HL-60 (cell line): ENCODE measurements at regions not wholly inside any gene's neighbourhood (a gene's known extent, or its start where the extent isn't known, plus 50 kb on each side); places are given as distances from the start of the nearest gene placed in this dataset.

Experiments
- DNase-seq, 2 experiments: peaks; one replicate each; pipeline ENCODE4 v3.0.0-alpha.2; 2010 to 2020; ENCODE audit warnings: low read depth in 1 of 2, low spot score in 1 of 2
- H3K27ac ChIP-seq: fragments of 250-450 bp; sonication (Bioruptor Pico); replicated peaks from 2 replicates; pipeline ENCODE4 v1.5.1; 2020; ENCODE audit warnings: mild to moderate bottlenecking, moderate library complexity
- H3K27me3 ChIP-seq: fragments of 250-450 bp; sonication (Bioruptor Pico); 2 replicates; pipeline ENCODE4 v1.5.1; 2021; ENCODE audit warnings: mild to moderate bottlenecking, moderate library complexity; ENCODE audit not compliant: insufficient read depth, poor library complexity, severe bottlenecking
- H3K4me3 ChIP-seq: replicated peaks from 2 replicates; pipeline ENCODE4 v1.5.1; 2011; ENCODE audit warnings: mild to moderate bottlenecking, control low read depth, low read length; ENCODE audit not compliant: insufficient read depth
- CTCF ChIP-seq: IDR thresholded peaks from one replicate; pipeline ENCODE4 v1.5.1; 2011; ENCODE audit warnings: low read length, control low read depth, inconsistent platforms; ENCODE audit not compliant: insufficient read depth
- GABPA ChIP-seq: IDR thresholded peaks from 2 replicates; pipeline ENCODE4 v1.6.1; 2012; ENCODE audit warnings: low read depth
- POLR2AphosphoS5 ChIP-seq: IDR thresholded peaks from 2 replicates; pipeline ENCODE4 v1.6.1; 2012; ENCODE audit warnings: low read depth
- REST ChIP-seq: IDR thresholded peaks from 2 replicates; pipeline ENCODE4 v1.6.1; 2012; ENCODE audit warnings: low read depth; ENCODE audit not compliant: insufficient replicate concordance
- SPI1 ChIP-seq: IDR thresholded peaks from 2 replicates; pipeline ENCODE4 v1.6.1; 2012; ENCODE audit warnings: low read depth, mild to moderate bottlenecking, borderline replicate concordance

- H3K27me3 ChIP-seq: peaks cover 2% of the 10 kb centered on the region
- no peak overlapping the region for H3K4me3 ChIP-seq
- TF ChIP-seq POLR2AphosphoS5: no peak
- no peak for TF ChIP-seq GABPA
- TF ChIP-seq CTCF: no peak
- no peak for TF ChIP-seq REST
- TF ChIP-seq SPI1: no peak
- H3K27ac ChIP-seq: no peak overlapping the region
- no peak for DNase-seq
These were observed 122.6 kb upstream of the DLG1 start for GRCh38 chr3:197421021-197421420.

GRCh38 chr3:197420566-197420965 lies 122.2 kb upstream of the DLG1 start:
- H3K4me3 ChIP-seq: no peak overlapping the region
- no peak overlapping the region for H3K27ac ChIP-seq
- DNase-seq: no peak
- TF ChIP-seq POLR2AphosphoS5 (no peak), SPI1 (no peak), CTCF (no peak), REST (no peak), GABPA (no peak)
- H3K27me3 ChIP-seq: peaks cover 2% of the 10 kb centered on the region

GRCh38 chr3:197420115-197420514 lies 121.7 kb upstream of the DLG1 start:
- Histone ChIP-seq H3K27ac (no peak overlapping the region), H3K27me3 (peaks cover 2% of the 10 kb centered on the region)

More at GRCh38 chr3:197420115-197420514, 121.7 kb upstream of the DLG1 start:
- no peak for TF ChIP-seq POLR2AphosphoS5
- TF ChIP-seq CTCF: no peak
- TF ChIP-seq SPI1: no peak
- TF ChIP-seq REST: no peak
- TF ChIP-seq GABPA: no peak
- no peak overlapping the region for H3K4me3 ChIP-seq
- DNase-seq: no peak
